ENCODE measurements at regions not wholly inside any gene's neighbourhood (a gene's known extent, or its start where the extent isn't known, plus 50 kb on each side); places are given as distances from the start of the nearest gene placed in this dataset.
"Not testable (repeated sequence)": the region's sequence is repeated elsewhere in the genome, so short reads cannot be mapped to it uniquely, and the experiment has no call there.

DNA sequence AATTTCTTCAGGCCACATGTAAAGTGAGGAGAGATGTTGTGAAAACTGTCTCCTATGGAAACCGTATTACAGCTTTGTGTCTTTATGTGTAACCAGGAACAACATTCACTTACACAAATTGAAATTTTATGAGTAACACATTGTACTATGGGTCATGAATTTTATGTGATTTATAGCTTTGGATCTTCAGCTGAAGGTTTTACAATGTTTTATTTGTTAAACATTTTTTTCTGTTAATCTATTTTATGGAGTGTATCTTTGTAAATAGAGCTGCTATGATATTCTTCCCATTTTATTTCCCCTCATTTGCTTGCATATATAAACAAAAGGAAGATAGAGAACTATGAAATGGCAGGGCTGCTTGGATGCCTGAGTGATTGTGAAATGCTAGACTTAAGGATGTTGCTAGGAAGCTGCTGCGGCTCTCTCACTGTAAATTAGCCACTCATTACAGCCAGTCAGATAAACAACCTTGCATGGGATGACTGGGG is 104.5 kb upstream of the PCLO start:
- DNase-seq (ENCODE audit: low read depth) = peak; percentile 28
- ChIA-PET POLR2A (no interaction called here), CTCF (no interaction called here)
- Histone ChIP-seq H3K4me3 (ENCODE audit: low read depth, low read length) (no peak overlapping the region), H3K36me3 (ENCODE audit: control insufficient read depth, insufficient read depth, low read length) (no peaks in the 10 kb centered on the region), H3K27me3 (ENCODE audit: control insufficient read depth, insufficient read depth, low read length) (no peaks in the 10 kb centered on the region; the same call in 1 of the 2 replicates)
- TF ChIP-seq, protein P1, sequence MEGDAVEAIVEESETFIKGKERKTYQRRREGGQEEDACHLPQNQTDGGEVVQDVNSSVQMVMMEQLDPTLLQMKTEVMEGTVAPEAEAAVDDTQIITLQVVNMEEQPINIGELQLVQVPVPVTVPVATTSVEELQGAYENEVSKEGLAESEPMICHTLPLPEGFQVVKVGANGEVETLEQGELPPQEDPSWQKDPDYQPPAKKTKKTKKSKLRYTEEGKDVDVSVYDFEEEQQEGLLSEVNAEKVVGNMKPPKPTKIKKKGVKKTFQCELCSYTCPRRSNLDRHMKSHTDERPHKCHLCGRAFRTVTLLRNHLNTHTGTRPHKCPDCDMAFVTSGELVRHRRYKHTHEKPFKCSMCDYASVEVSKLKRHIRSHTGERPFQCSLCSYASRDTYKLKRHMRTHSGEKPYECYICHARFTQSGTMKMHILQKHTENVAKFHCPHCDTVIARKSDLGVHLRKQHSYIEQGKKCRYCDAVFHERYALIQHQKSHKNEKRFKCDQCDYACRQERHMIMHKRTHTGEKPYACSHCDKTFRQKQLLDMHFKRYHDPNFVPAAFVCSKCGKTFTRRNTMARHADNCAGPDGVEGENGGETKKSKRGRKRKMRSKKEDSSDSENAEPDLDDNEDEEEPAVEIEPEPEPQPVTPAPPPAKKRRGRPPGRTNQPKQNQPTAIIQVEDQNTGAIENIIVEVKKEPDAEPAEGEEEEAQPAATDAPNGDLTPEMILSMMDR (IDR thresholded peaks at IDR 0.05; ENCODE audit: insufficient read depth, low read depth, low read length) = no peak

DNA sequence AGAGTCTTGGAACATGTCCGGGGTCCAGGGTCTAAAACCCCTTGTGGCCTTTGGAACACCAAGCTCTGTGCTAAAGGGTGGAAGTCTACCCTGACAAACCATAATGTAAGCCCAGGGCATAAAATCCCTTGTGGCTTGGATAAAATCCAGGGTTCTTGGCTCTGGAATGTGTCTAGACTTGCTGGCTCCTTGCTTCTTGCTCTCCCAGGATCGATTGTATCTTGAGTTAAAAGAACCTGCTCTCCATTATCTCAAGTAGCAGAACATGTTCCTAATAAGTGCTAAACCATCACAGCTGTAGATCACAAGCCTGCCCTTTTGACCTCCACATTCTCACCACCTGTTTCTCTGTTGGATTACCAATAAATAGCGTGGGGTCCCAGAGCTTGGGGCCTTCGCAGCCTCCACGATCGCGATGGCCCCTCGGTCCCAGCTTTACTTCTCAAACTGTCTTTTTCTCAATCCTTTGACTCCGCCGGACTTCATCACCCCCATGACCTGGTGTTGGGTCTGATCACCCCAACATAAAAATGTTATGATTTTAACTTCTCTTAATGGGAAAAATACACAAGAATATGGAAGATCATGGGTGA is 100.9 kb upstream of the PCLO start:
- H3K4me3 ChIP-seq (ENCODE audit: low read depth, low read length); DNase-seq (ENCODE audit: low read depth); H3K36me3 ChIP-seq (ENCODE audit: control insufficient read depth, insufficient read depth, low read length); POLR2A ChIA-PET; H3K27me3 ChIP-seq (ENCODE audit: control insufficient read depth, insufficient read depth, low read length): not testable (repeated sequence)
- CTCF ChIA-PET = interaction anchor here (0.6 kb wide), 1 partner anchor 507 kb away, joined by 3 read pairs; no protein-coding TSS in a partner anchor

DNA sequence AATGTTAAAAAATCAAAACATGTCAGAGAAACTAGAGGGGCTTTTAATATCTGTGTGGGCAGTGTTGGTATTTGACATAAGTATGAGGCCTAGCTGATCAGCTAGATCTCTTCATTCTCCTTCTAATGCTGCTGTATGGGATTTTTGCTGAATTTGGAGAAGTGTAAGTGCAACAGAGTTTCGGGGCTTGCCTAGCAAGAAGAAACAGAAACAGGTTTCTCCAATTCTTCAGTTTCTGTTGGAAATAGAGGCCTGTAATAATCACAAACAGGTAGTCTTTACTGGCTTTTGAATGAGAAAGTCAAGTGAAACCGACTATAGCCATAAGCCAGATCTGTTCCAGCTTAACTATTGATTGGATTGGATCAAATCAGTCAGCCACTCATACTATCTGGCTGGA is 96.4 kb upstream of the PCLO start:
- TF ChIP-seq, protein P1 (IDR thresholded peaks at IDR 0.05; ENCODE audit: insufficient read depth, low read depth, low read length) = no peak
- POLR2A ChIA-PET = no interaction called here
- CTCF ChIA-PET = no interaction called here
- no peaks in the 10 kb centered on the region for H3K27me3 ChIP-seq (ENCODE audit: control insufficient read depth, insufficient read depth, low read length)
- no peak overlapping the region for H3K4me3 ChIP-seq (ENCODE audit: low read depth, low read length)
- no peak for DNase-seq (ENCODE audit: low read depth)
- H3K36me3 ChIP-seq (ENCODE audit: control insufficient read depth, insufficient read depth, low read length) = no peaks in the 10 kb centered on the region

DNA sequence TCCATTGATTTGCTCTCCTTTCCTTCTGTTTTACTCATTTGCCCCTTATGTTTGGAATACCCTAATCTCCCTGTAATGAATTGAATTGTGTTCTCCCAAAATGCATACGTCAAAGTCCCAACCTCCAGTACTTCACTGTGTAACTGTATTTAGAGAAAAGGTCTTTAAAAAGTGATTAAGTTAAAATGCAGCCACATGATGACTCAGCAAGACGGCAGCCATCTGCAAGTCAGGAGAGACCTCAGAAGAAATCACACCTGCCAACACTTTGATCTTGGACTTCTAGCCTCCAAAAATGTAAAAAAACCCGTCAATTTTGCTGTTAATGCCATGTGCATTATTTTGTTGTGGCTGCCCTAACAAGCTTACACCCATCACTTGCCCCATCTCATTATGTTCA is 85.3 kb upstream of the PCLO start:
- DNase-seq (ENCODE audit: low read depth) = no peak
- Histone ChIP-seq H3K27me3 (ENCODE audit: control insufficient read depth, insufficient read depth, low read length) (no peaks in the 10 kb centered on the region), H3K4me3 (ENCODE audit: low read depth, low read length) (no peak overlapping the region), H3K36me3 (ENCODE audit: control insufficient read depth, insufficient read depth, low read length) (no peaks in the 10 kb centered on the region)
- TF ChIP-seq, protein P1 (IDR thresholded peaks at IDR 0.05; ENCODE audit: insufficient read depth, low read depth, low read length) = no peak
- CTCF ChIA-PET = interaction anchor here (0.7 kb wide), 1 partner anchor 507 kb away, joined by 3 read pairs; no protein-coding TSS in a partner anchor
- POLR2A ChIA-PET = no interaction called here

DNA sequence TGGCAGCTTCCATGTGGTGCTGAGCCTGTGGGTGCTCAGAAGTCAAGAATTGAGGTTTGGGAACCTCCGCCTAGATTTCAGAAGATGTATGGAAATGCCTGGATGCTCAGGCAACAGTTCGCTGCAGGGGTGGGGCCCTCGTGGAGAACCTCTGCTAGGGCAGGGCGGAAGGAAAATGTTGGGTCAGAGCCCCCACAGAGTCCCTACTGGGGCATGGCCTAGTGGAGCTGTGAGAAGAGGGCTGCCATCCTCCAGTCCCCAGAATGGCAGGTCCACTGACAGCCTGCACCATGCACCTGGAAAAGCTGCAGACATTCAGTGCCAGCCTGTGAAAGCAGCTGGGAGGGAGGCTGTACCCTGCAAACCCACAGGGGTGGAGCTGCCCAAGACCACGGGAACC is 56.5 kb upstream of the PCLO start:
- DNase-seq (ENCODE audit: low read depth); POLR2A ChIA-PET: not testable (repeated sequence)
- CTCF ChIA-PET = interaction anchor here (0.6 kb wide), 1 partner anchor 119 kb away, joined by 3 read pairs; no protein-coding TSS in a partner anchor

DNA sequence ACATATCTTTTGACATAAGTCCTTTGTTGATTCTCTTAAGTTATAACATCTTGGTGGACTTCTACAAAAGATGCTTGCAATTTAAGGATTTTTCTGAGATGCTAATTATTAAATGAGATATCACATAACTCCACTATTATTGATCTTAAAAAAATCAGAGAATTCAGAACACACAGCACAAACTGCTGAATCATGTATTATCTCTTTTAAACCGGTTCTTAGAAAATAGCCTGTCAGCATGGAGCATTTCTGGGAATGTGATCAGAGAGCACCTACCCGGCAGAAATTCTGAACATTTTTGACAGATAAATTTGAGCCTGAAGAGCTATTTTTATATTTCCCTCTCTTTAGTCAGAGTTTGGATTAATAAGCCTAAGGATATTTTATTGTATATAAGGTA is 50.2 kb upstream of the PCLO start:
- CTCF ChIA-PET = no interaction called here
- DNase-seq (ENCODE audit: low read depth) = no peak
- H3K27me3 ChIP-seq (ENCODE audit: control insufficient read depth, insufficient read depth, low read length) = no peaks in the 10 kb centered on the region
- POLR2A ChIA-PET = no interaction called here
- H3K36me3 ChIP-seq (ENCODE audit: control insufficient read depth, insufficient read depth, low read length) = no peaks in the 10 kb centered on the region
- TF ChIP-seq, protein P1 (IDR thresholded peaks at IDR 0.05; ENCODE audit: insufficient read depth, low read depth, low read length) = no peak
- no peak overlapping the region for H3K4me3 ChIP-seq (ENCODE audit: low read depth, low read length)

More for the DNA sequence above, 56.5 kb upstream of the PCLO start:
- not testable (repeated sequence) for H3K36me3 ChIP-seq (ENCODE audit: control insufficient read depth, insufficient read depth, low read length); H3K4me3 ChIP-seq (ENCODE audit: low read depth, low read length); H3K27me3 ChIP-seq (ENCODE audit: control insufficient read depth, insufficient read depth, low read length)
